SK-N-SH (cell line): ENCODE measurements at regions not wholly inside any gene's neighbourhood (a gene's known extent, or its start where the extent isn't known, plus 50 kb on each side); places are given as distances from the start of the nearest gene placed in this dataset.
"Not testable (repeated sequence)": the region's sequence is repeated elsewhere in the genome, so short reads cannot be mapped to it uniquely, and the experiment has no call there.

Experiments used
- CTCF ChIA-PET: fragments of 300-600, 350-600 bp; formaldehyde crosslinking; extraction: SDS; loops from one replicate; lab custom pipeline; 2021; lab: Yijun Ruan, JAX
- POLR2A ChIA-PET: fragments of 350-600 bp; sonication (Branson Sonifier 250); formaldehyde crosslinking; extraction: SDS; loops from one replicate; lab custom pipeline; 2020; ENCODE audit warnings: antibody characterized with exemption, inconsistent platforms; lab: Yijun Ruan, JAX
- DNase-seq: peaks from one replicate; pipeline ENCODE4 v3.0.0; 2012
- H2AFZ ChIP-seq: fragments of 200-600 bp; sonication (generic); 2 replicates; pipeline ENCODE4 v1.8.1; 2016; ENCODE audit warnings: antibody characterized with exemption, mild to moderate bottlenecking, low read depth
- H3F3A ChIP-seq: fragments of 200-600 bp; sonication (generic); replicated peaks from 2 replicates; pipeline ENCODE3; 2016; ENCODE audit warnings: antibody characterized with exemption, mild to moderate bottlenecking; ENCODE audit not compliant: insufficient read depth
- H3K27ac ChIP-seq, 2 experiments: fragments of 200-500 bp in 1 of 2; fragments of 200-600 bp in 1 of 2; sonication (Bioruptor generic) in 1 of 2; sonication (generic), shearing (Covaris generic) in 1 of 2; 2 replicates each; pipeline versions ENCODE4 v1.5.1 to v1.6.1; 2014 to 2016; ENCODE audit warnings: low read depth in 2 of 2, inconsistent platforms in 1 of 2, low read length in 1 of 2, mild to moderate bottlenecking in 1 of 2, mixed read lengths in 1 of 2
- H3K27me3 ChIP-seq: fragments of 200-600 bp; sonication (generic), shearing (Covaris generic); 2 replicates; pipeline ENCODE4 v1.6.1; 2016; ENCODE audit warnings: mixed run types; ENCODE audit not compliant: insufficient read depth
- H3K36me3 ChIP-seq, 2 experiments: fragments of 200-500 bp in 1 of 2; fragments of 200-600 bp in 1 of 2; sonication (Bioruptor generic) in 1 of 2; sonication (generic) in 1 of 2; replicated peaks in 1 of 2; 2 replicates each; pipeline versions ENCODE3 to v1.5.1; 2014 to 2016; ENCODE audit warnings: low read length in 1 of 2, mild to moderate bottlenecking in 1 of 2; ENCODE audit not compliant: insufficient read depth in 2 of 2, control insufficient read depth in 1 of 2
- H3K4me1 ChIP-seq, 2 experiments: fragments of 200-500 bp in 1 of 2; fragments of 200-600 bp in 1 of 2; sonication (Bioruptor generic) in 1 of 2; sonication (generic), shearing (Covaris generic) in 1 of 2; 2 replicates each; pipeline versions ENCODE4 v1.5.1 to v1.6.1; 2014 to 2016; ENCODE audit warnings: low read depth in 1 of 2, low read length in 1 of 2, mixed run types in 1 of 2; ENCODE audit not compliant: insufficient read depth in 2 of 2, control insufficient read depth in 1 of 2
- H3K4me2 ChIP-seq: fragments of 200-600 bp; sonication (generic), shearing (Covaris generic); 2 replicates; pipeline ENCODE4 v1.6.1; 2017; ENCODE audit warnings: mixed run types
- H3K4me3 ChIP-seq, 2 experiments: fragments of 200-500 bp in 1 of 2; fragments of 200-600 bp in 1 of 2; sonication (Bioruptor generic) in 1 of 2; sonication (generic), shearing (Covaris generic) in 1 of 2; 2 replicates each; pipeline versions ENCODE4 v1.5.1 to v1.8.1; 2014 to 2016; ENCODE audit warnings: low read depth in 2 of 2, inconsistent platforms in 1 of 2, low read length in 1 of 2, mild to moderate bottlenecking in 1 of 2, mixed read lengths in 1 of 2, moderate library complexity in 1 of 2
- H3K79me2 ChIP-seq: fragments of 200-600 bp; sonication (generic); 2 replicates; pipeline ENCODE4 v1.8.1; 2017; ENCODE audit warnings: mild to moderate bottlenecking; ENCODE audit not compliant: insufficient read depth
- H3K9ac ChIP-seq: fragments of 200-600 bp; sonication (generic); 2 replicates; pipeline ENCODE4 v1.6.1; 2017; ENCODE audit warnings: mixed run types
- H3K9me2 ChIP-seq: fragments of 200-600 bp; sonication (generic); 2 replicates; pipeline ENCODE4 v1.6.1; 2017; ENCODE audit warnings: mixed run types
- H3K9me3 ChIP-seq: fragments of 200-600 bp; sonication (generic); 2 replicates; pipeline ENCODE4 v1.6.1; 2017; ENCODE audit warnings: mixed run types, mild to moderate bottlenecking, moderate library complexity
- H4K20me1 ChIP-seq: fragments of 200-600 bp; sonication (generic); 2 replicates; pipeline ENCODE4 v1.6.1; 2017; ENCODE audit warnings: mild to moderate bottlenecking, mixed run types; ENCODE audit not compliant: insufficient read depth
- EZH2phosphoT487 ChIP-seq: fragments of 200-600 bp; sonication (generic); IDR thresholded peaks from 2 replicates; pipeline ENCODE4 v1.6.1; 2017; ENCODE audit warnings: low read depth, mixed run types, mild to moderate bottlenecking, antibody characterized with exemption, moderate library complexity, borderline replicate concordance
- FOXJ3 ChIP-seq: sonication (generic); formaldehyde crosslinking; IDR thresholded peaks from 2 replicates; pipeline ENCODE4 v1.5.1; 2020; ENCODE audit warnings: mild to moderate bottlenecking, missing genetic modification reagents
- FOXM1 ChIP-seq: IDR thresholded peaks from 2 replicates; pipeline ENCODE4 v1.4.0; 2012; ENCODE audit warnings: low read depth, mild to moderate bottlenecking
- MEF2A ChIP-seq: IDR thresholded peaks from 2 replicates; pipeline ENCODE4 v1.4.0; 2012; ENCODE audit warnings: low read depth, borderline replicate concordance
- RAD21 ChIP-seq: IDR thresholded peaks from 2 replicates; pipeline ENCODE4 v1.6.1; 2012; ENCODE audit warnings: mild to moderate bottlenecking, low read length
- RCOR1 ChIP-seq: fragments of 150-350 bp; IDR thresholded peaks from 2 replicates; pipeline ENCODE4 v1.6.1; 2017; ENCODE audit warnings: antibody characterized with exemption, low read length
- RFX5 ChIP-seq: IDR thresholded peaks from 2 replicates; pipeline ENCODE4 v1.6.1; 2012; ENCODE audit warnings: mild to moderate bottlenecking, improper control_type of control experiment, low read length
- SMC3 ChIP-seq: IDR thresholded peaks from 2 replicates; pipeline ENCODE4 v1.6.1; 2012; ENCODE audit warnings: low read depth, low read length, improper control_type of control experiment
- TAF1 ChIP-seq: IDR thresholded peaks from 2 replicates; pipeline ENCODE4 v1.6.1; 2012; ENCODE audit warnings: low read depth, mild to moderate bottlenecking, low read length, moderate library complexity, borderline replicate concordance
- TCF12 ChIP-seq: IDR thresholded peaks from 2 replicates; pipeline ENCODE4 v1.4.0; 2012
- TEAD4 ChIP-seq: IDR thresholded peaks from 2 replicates; pipeline ENCODE4 v1.4.0; 2012; ENCODE audit warnings: mild to moderate bottlenecking, borderline replicate concordance; ENCODE audit not compliant: insufficient read depth
- WGBS: methylation state at CpG from one replicate; pipeline ENCODE4 v1.1.6; 2017; ENCODE audit warnings: low lambda C conversion rate; 5-methylcytosine and 5-hydroxymethylcytosine counted together
- TF ChIP-seq, protein P1 (sequence below): IDR thresholded peaks from 2 replicates; pipeline ENCODE4 v1.4.0; 2012; ENCODE audit warnings: low read depth
- TF ChIP-seq, protein P2 (sequence below): fragments of 200-600 bp; sonication (generic); IDR thresholded peaks from 2 replicates; pipeline ENCODE4 v1.6.1; 2017; ENCODE audit warnings: antibody characterized with exemption, mild to moderate bottlenecking, moderate library complexity

DNA sequence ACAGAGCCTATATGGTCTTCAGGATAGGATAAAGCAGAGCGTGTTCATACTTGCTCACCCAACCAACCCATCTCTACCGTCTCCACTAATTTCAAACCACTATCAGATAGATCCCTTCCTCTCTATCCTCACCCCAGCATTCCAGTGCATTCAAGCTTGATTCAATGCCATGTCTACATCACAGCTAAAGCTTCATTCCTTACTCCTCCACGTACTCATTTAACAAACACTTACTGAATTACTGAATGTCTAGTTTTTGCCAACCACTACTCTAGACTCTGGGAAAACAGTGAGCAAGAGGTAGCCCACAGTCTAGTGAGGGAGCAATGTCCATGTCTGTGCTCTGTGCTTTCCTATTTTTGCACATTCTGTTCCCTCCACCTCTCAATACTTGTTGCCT lies 163.5 kb upstream of the MSX2 start:
- H3K79me2 ChIP-seq, result no peaks in the 10 kb centered on the region
- H3F3A ChIP-seq, result no peaks in the 10 kb centered on the region
- no peaks in the 10 kb centered on the region for H4K20me1 ChIP-seq
- H3K4me3 ChIP-seq, result no peak overlapping the region
- DNase-seq, result no peak
- no peaks in the 10 kb centered on the region for H3K9me2 ChIP-seq
- no peak for TF ChIP-seq TCF12
- TF ChIP-seq, protein P1, sequence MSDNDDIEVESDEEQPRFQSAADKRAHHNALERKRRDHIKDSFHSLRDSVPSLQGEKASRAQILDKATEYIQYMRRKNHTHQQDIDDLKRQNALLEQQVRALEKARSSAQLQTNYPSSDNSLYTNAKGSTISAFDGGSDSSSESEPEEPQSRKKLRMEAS, result no peak
- no peak for TF ChIP-seq SMC3
- TF ChIP-seq, protein P2, sequence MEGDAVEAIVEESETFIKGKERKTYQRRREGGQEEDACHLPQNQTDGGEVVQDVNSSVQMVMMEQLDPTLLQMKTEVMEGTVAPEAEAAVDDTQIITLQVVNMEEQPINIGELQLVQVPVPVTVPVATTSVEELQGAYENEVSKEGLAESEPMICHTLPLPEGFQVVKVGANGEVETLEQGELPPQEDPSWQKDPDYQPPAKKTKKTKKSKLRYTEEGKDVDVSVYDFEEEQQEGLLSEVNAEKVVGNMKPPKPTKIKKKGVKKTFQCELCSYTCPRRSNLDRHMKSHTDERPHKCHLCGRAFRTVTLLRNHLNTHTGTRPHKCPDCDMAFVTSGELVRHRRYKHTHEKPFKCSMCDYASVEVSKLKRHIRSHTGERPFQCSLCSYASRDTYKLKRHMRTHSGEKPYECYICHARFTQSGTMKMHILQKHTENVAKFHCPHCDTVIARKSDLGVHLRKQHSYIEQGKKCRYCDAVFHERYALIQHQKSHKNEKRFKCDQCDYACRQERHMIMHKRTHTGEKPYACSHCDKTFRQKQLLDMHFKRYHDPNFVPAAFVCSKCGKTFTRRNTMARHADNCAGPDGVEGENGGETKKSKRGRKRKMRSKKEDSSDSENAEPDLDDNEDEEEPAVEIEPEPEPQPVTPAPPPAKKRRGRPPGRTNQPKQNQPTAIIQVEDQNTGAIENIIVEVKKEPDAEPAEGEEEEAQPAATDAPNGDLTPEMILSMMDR, result no peak
- TF ChIP-seq TEAD4, result no peak
- no peak for TF ChIP-seq FOXM1
- no peak for TF ChIP-seq RFX5
- no peak for TF ChIP-seq TAF1
- TF ChIP-seq MEF2A, result no peak
- TF ChIP-seq RAD21, result no peak
- no peak for TF ChIP-seq EZH2phosphoT487
- no peak for TF ChIP-seq FOXJ3 (CRISPR knock-in tag)
- no peak for TF ChIP-seq RCOR1
- TF ChIP-seq, all 33 proteins: peak for 0
- H3K27ac ChIP-seq, result no peak overlapping the region
- H3K9ac ChIP-seq, result no peak overlapping the region
- ChIA-PET POLR2A (no interaction called here), CTCF (interaction anchor here (2.0 kb wide), 1 partner anchor 12 kb away, joined by 9 read pairs; no protein-coding TSS in a partner anchor)
- H3K4me2 ChIP-seq, result no peak overlapping the region
- no peaks in the 10 kb centered on the region for H3K36me3 ChIP-seq
- WGBS, result 71% methylated on average over 3 of the region's 3 CpGs
- no peaks in the 10 kb centered on the region for H3K27me3 ChIP-seq
- no peak overlapping the region for H2AFZ ChIP-seq
- peaks cover 0 to 8% of the 10 kb centered on the region in 2 experiments; a peak in 1 of 4 replicates for H3K4me1 ChIP-seq
- H3K9me3 ChIP-seq, result no peaks in the 10 kb centered on the region

DNA sequence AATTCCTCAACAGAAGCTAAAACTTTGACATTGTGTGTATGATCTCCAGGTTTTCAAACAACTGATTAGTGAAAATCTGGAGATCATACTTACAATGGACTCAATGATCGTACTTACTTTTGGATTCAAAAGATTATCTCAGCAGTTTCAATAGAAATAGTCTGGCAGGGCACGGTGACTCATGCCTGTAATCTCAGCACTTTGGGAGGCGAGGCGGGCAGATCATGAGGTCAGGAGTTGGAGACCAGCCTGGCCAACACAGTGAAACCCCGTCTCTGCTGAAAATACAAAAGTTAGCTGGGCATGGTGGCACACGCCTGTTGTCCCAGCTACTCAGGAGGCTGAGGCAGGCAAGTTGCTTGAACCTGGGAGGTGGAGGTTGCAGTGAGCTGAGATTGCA lies 161.3 kb upstream of the MSX2 start:
- H4K20me1 ChIP-seq, DNase-seq, H3K36me3 ChIP-seq, H3K27me3 ChIP-seq, H3K9me2 ChIP-seq, H3K9me3 ChIP-seq, H2AFZ ChIP-seq, POLR2A ChIA-PET, H3K27ac ChIP-seq, H3K79me2 ChIP-seq, H3F3A ChIP-seq, H3K4me1 ChIP-seq, H3K9ac ChIP-seq, H3K4me2 ChIP-seq, H3K4me3 ChIP-seq: not testable (repeated sequence)
- CTCF ChIA-PET, result interaction anchor here (1.9 kb wide), 1 partner anchor 9 kb away, joined by 6 read pairs; no protein-coding TSS in a partner anchor
- WGBS, result 69% methylated on average over 6 of the region's 6 CpGs
